KMS-11 (cell line): ENCODE measurements at regions not wholly inside any gene's neighbourhood (a gene's known extent, or its start where the extent isn't known, plus 50 kb on each side); places are given as distances from the start of the nearest gene placed in this dataset.

ENCODE experiments used
- H2AFZ ChIP-seq: fragments of 200-600 bp; sonication (generic); 2 replicates; pipeline ENCODE4 v1.6.1; 2016; ENCODE audit warnings: antibody characterized with exemption, mixed run types, low read depth
- H3K27ac ChIP-seq: fragments of 200-600 bp; sonication (generic); 2 replicates; pipeline ENCODE4 v1.6.1; 2016; ENCODE audit warnings: mild to moderate bottlenecking, mixed run types
- H3K27me3 ChIP-seq: fragments of 200-600 bp; sonication (generic); 2 replicates; pipeline ENCODE4 v1.6.1; 2017; ENCODE audit warnings: mild to moderate bottlenecking, low read depth, mixed run types, moderate library complexity; ENCODE audit not compliant: insufficient read depth
- H3K36me3 ChIP-seq: fragments of 200-600 bp; sonication (generic); 2 replicates; pipeline ENCODE4 v1.6.1; 2017; ENCODE audit warnings: mild to moderate bottlenecking, mixed run types; ENCODE audit not compliant: insufficient read depth
- H3K4me1 ChIP-seq: fragments of 200-600 bp; sonication (generic); 2 replicates; pipeline ENCODE4 v1.6.1; 2016; ENCODE audit warnings: mild to moderate bottlenecking, low read depth, mixed run types; ENCODE audit not compliant: poor library complexity, severe bottlenecking
- H3K4me2 ChIP-seq: fragments of 200-600 bp; sonication (generic); 2 replicates; pipeline ENCODE4 v1.7.0; 2016; ENCODE audit warnings: mild to moderate bottlenecking, mixed run types
- H3K4me3 ChIP-seq: fragments of 200-600 bp; sonication (generic); IDR thresholded peaks from 2 replicates; pipeline ENCODE4 v1.6.1; 2017; ENCODE audit warnings: low read depth, low read length, mixed read lengths; ENCODE audit not compliant: insufficient read depth
- H3K79me2 ChIP-seq: fragments of 200-600 bp; sonication (generic); 2 replicates; pipeline ENCODE4 v1.6.1; 2016; ENCODE audit warnings: low read depth, mixed run types; ENCODE audit not compliant: insufficient read depth
- H3K9ac ChIP-seq: fragments of 200-600 bp; sonication (generic); 2 replicates; pipeline ENCODE4 v1.6.1; 2016; ENCODE audit warnings: mild to moderate bottlenecking, mixed run types
- H4K20me1 ChIP-seq: fragments of 200-600 bp; sonication (generic); 2 replicates; pipeline ENCODE4 v1.6.1; 2016; ENCODE audit warnings: mild to moderate bottlenecking, mixed run types; ENCODE audit not compliant: insufficient read depth
- CTCF ChIP-seq: fragments of 200-600 bp; sonication (generic); conservative IDR thresholded peaks from 2 replicates; pipeline ENCODE4 v1.6.1; 2017; ENCODE audit warnings: low read depth, mild to moderate bottlenecking, antibody characterized with exemption, low read length, moderate library complexity, mixed read lengths

- Histone ChIP-seq H3K4me1 (no peaks in the 10 kb centered on the region), H3K4me2 (no peak overlapping the region), H4K20me1 (no peaks in the 10 kb centered on the region), H3K9ac (no peak overlapping the region), H3K27ac (no peak overlapping the region), H2AFZ (no peak overlapping the region), H3K27me3 (no peaks in the 10 kb centered on the region), H3K4me3 (no peak overlapping the region), H3K36me3 (no peaks in the 10 kb centered on the region), H3K79me2 (no peaks in the 10 kb centered on the region)
- no peak for TF ChIP-seq CTCF
These were observed 691.7 kb upstream of the CBLB start for GRCh38 chr3:106560451-106560966.

- no peak overlapping the region for H3K4me3 ChIP-seq
- H2AFZ ChIP-seq: no peak overlapping the region
- H3K79me2 ChIP-seq: no peaks in the 10 kb centered on the region
These were observed 697.5 kb upstream of the CBLB start for GRCh38 chr3:106566277-106566676.

GRCh38 chr3:106570426-106570825, 701.6 kb upstream of the CBLB start:
- no peaks in the 10 kb centered on the region for H3K27me3 ChIP-seq
- no peaks in the 10 kb centered on the region for H3K4me1 ChIP-seq
- no peak for TF ChIP-seq CTCF
- H2AFZ ChIP-seq: no peak overlapping the region
- no peak overlapping the region for H3K9ac ChIP-seq
- no peak overlapping the region for H3K27ac ChIP-seq
- no peaks in the 10 kb centered on the region for H4K20me1 ChIP-seq
- no peak overlapping the region for H3K4me2 ChIP-seq
- H3K4me3 ChIP-seq: no peak overlapping the region
- H3K36me3 ChIP-seq: no peaks in the 10 kb centered on the region
- H3K79me2 ChIP-seq: no peaks in the 10 kb centered on the region

More at GRCh38 chr3:106566277-106566676, 697.5 kb upstream of the CBLB start:
- Histone ChIP-seq H3K36me3 (no peaks in the 10 kb centered on the region), H3K4me1 (no peaks in the 10 kb centered on the region), H3K4me2 (no peak overlapping the region), H4K20me1 (no peaks in the 10 kb centered on the region), H3K27me3 (no peaks in the 10 kb centered on the region), H3K9ac (no peak overlapping the region), H3K27ac (no peak overlapping the region)
- no peak for TF ChIP-seq CTCF

GRCh38 chr3:106573605-106574004, 704.8 kb upstream of the CBLB start:
- Histone ChIP-seq H3K27me3 (no peaks in the 10 kb centered on the region), H4K20me1 (no peaks in the 10 kb centered on the region), H3K4me2 (no peak overlapping the region), H3K4me1 (no peaks in the 10 kb centered on the region), H3K27ac (no peak overlapping the region), H3K79me2 (no peaks in the 10 kb centered on the region), H3K9ac (no peak overlapping the region), H2AFZ (no peak overlapping the region), H3K36me3 (no peaks in the 10 kb centered on the region), H3K4me3 (no peak overlapping the region)
- no peak for TF ChIP-seq CTCF
